Gastroesophageal sphincter (tissue), 3 donors: ENCODE measurements at regions not wholly inside any gene's neighbourhood (a gene's known extent, or its start where the extent isn't known, plus 50 kb on each side); places are given as distances from the start of the nearest gene placed in this dataset.

ENCODE experiments used
- CTCF ChIP-seq, 4 experiments: fragments of 200-600 bp in 2 of 4; fragments of 450-650 bp in 2 of 4; sonication (generic) in 1 of 4; IDR thresholded peaks; one replicate each; pipeline ENCODE4 v1.5.1; 2017 to 2019; ENCODE audit warnings: antibody characterized with exemption in 4 of 4, mild to moderate bottlenecking in 2 of 4, moderate library complexity in 2 of 4
- POLR2A ChIP-seq, 2 donors: fragments of 450-650 bp; IDR thresholded peaks; one replicate each; pipeline ENCODE4 v1.6.1; 2017; ENCODE audit warnings: antibody characterized with exemption in 2 of 2, mild to moderate bottlenecking in 2 of 2, moderate library complexity in 1 of 2
- POLR2AphosphoS5 ChIP-seq: sonication (generic); formaldehyde crosslinking; IDR thresholded peaks from one replicate; pipeline ENCODE4 v1.6.1; 2017; ENCODE audit warnings: antibody characterized with exemption

- TF ChIP-seq CTCF (IDR thresholded peaks at IDR 0.05) = no peak
- TF ChIP-seq POLR2A (IDR thresholded peaks at IDR 0.05) = no peak
- TF ChIP-seq POLR2AphosphoS5 = no peak
Observed at GRCh38 chr20:47897461-47897860, 112.2 kb upstream of the SULF2 start.
